ENCODE measurements at regions not wholly inside any gene's neighbourhood (a gene's known extent, or its start where the extent isn't known, plus 50 kb on each side); places are given as distances from the start of the nearest gene placed in this dataset.

DNA sequence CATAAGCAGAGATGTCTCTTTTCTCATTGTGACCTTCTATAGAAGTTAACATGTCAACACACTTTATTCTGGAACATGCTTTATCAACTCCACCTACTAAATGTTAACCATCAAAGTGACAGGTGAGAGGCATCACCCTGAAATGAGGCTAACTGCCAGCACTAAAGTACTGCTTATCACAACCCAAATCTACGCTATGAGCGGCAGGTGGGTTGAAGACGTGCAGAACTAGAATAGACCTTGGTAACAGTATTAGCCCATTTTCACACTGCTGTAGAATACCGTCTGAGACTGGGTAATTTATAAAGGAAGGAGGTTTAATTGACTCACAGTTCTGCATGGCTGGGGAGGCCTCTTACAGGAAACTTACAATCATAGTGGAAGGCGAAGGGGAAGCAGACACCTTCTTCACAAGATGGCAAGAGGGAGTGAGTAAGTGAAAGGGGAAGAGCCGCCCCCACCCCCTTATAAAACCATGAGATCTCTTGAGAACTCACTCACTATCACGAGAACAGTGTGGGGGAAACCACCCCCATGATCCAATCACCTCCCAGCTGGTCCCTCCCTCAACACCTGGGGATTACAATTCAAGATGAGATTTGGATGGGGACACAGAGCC, 359.0 kb downstream of the SEC23A start:
- no peak for TF ChIP-seq CTCF (IDR thresholded peaks at IDR 0.05; ENCODE audit: poor library complexity)
- TF ChIP-seq EZH2 (IDR thresholded peaks at IDR 0.05; ENCODE audit: borderline replicate concordance): no peak
